Ureter (tissue), 1 donor: ENCODE measurements at regions not wholly inside any gene's neighbourhood (a gene's known extent, or its start where the extent isn't known, plus 50 kb on each side); places are given as distances from the start of the nearest gene placed in this dataset.

Experiments
- DNase-seq: peaks from one replicate; pipeline ENCODE4 v3.0.0-alpha.2; 2020; ENCODE audit warnings: low spot score
- donor health status: DM: yes; HTN: yes; CAD: no.

GRCh38 chr5:145506185-145506850 lies 328.8 kb downstream of the PRELID2 start:
- no peak for DNase-seq

DNA sequence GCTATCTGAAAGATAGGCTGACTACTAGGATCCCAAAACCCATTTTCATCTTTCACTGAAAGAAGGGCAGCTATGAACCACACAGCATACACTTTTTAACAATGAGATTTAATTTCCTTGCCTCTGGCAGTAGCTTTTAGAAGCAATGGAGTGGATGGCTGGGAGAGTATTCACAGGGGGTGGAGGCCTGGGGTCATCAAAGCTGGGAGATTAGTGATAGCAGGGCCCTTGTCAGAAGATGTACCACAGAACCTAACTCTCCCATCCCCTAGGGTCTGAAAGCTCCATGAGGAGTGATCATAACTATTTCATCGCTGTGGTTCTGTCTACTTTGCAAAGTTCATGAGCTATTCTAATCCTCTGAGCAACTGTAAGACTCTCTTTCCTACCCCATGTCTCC lies 332.2 kb downstream of the PRELID2 start:
- no peak for DNase-seq

- no peak for DNase-seq
Measured at GRCh38 chr5:145500710-145501109, 334.4 kb downstream of the PRELID2 start.

- no peak for DNase-seq
Measured at GRCh38 chr5:145499483-145499882, 335.7 kb downstream of the PRELID2 start.

GRCh38 chr5:145497052-145497451 lies 338.1 kb downstream of the PRELID2 start:
- no peak for DNase-seq

DNA sequence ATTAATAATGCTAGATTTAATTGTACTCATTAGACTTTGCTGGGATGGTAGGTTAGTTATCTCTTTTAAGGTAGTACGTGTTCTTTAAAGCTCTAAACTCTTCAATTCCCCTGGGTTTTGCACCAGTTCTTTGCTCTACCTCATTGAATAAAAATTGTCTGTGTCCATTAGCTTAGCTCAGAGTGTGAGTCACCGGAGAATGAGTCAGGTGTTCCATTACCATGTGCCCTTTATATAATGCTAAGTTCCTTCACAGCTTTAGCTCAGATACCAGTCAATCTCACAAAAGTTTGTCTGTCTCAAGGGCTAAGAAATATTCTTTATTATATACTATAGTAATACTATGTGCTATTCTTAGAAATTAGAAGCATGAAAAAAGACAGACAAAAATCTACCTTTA lies 339.4 kb downstream of the PRELID2 start:
- no peak for DNase-seq

DNA sequence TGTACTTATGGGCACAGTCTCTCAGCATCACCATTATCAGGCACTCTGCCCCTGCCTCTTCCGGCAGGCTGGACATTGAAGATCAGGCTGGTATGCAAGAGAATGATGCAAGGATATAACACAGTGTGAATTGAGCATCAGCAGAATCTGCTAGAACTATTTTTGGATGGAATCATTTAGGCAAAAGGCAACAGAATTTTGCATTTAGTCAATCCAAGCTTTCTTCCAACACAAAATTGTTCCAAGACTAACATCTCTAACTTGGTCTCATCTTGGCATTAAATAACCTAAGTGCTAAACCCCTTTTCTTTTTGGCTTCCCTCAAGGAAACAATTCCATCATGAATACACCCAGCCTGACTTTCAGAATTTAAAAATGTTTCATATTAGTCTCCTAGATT lies 339.9 kb downstream of the PRELID2 start:
- no peak for DNase-seq

GRCh38 chr5:145493435-145493834 lies 341.7 kb downstream of the PRELID2 start:
- DNase-seq: no peak

GRCh38 chr5:145489516-145489915 lies 345.6 kb downstream of the PRELID2 start:
- no peak for DNase-seq

- no peak for DNase-seq
Measured at GRCh38 chr5:145484158-145484557, 351.0 kb downstream of the PRELID2 start.

GRCh38 chr5:145483212-145483611 lies 351.9 kb downstream of the PRELID2 start:
- no peak for DNase-seq

- DNase-seq: no peak
Measured at GRCh38 chr5:145479857-145480256, 355.3 kb downstream of the PRELID2 start.

DNA sequence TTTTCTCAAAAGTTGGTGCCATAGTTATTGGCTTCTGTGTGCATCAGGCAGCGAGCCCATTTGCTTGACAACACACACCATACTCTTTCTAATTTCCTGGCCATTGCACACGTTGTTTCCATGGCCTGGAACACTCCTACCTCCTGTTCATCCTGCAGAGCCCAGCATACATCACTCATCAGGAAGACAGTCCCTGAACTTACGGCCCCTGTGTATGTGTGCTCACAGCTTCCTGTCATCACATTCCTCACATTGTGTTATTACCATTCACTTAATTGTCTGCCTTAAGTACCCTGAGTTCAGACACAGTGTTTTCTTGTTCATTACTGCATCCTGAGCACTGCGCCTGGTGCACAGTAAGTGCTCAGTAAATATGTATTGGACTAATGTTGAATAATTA lies 355.9 kb downstream of the PRELID2 start:
- DNase-seq: no peak

GRCh38 chr5:145478651-145479050 lies 356.5 kb downstream of the PRELID2 start:
- DNase-seq: no peak

- DNase-seq: no peak
Measured at GRCh38 chr5:145473042-145473642, 362.0 kb downstream of the PRELID2 start.

DNA sequence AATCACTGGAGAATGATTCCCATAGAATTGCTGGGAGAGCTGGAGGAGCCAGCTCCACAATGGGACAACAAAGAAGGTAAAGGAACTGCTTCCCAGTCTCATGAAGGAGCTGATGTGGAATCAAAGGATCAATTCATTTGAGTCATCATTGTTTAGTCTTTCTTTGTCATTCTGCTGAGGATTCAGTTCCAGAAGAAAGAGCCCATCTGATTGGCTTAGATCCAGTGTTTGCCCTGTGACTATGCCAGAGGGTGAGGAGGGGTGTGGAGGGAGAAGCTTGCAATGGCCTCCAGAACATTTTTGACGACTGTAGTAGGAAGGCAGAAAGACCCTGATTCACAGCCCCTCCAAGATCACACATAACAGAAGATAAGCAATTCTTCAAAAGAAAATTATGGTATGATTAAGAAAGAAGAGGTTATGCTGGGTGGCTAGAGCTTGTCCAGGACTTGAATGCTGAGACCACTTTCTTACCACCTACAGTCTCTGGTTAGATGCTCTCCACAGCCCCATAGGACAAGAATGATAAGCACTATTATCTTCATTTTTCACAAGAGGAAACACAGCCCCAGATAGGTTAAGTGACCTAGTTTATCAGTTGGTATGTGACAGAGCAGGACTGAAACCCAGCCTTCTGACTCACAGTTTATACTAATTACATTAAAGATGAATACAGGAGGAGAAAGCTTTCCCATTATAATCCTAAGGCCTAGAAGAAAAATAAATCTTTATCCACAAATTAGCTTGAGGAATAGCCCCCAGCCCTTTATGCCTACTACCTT lies 363.1 kb downstream of the PRELID2 start:
- DNase-seq: no peak

DNA sequence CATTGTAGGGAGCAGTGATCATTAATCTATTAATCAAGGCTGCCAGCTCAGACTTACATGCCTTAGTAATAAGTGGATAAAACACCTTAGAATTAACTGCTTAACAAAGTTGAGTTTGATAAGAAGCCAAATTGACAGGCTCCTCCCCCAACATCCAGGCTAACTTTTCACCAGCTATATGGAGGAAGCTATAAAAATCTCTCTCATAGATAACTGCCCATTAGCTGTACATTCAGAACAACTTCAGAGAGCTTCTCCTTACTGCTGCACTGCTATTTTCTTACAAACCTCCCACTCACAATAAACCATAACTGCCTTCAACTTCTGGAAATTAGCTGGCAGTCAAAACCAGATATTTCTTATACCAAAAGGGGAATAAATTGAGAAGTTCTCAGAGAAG lies 364.1 kb downstream of the PRELID2 start:
- DNase-seq: no peak

DNA sequence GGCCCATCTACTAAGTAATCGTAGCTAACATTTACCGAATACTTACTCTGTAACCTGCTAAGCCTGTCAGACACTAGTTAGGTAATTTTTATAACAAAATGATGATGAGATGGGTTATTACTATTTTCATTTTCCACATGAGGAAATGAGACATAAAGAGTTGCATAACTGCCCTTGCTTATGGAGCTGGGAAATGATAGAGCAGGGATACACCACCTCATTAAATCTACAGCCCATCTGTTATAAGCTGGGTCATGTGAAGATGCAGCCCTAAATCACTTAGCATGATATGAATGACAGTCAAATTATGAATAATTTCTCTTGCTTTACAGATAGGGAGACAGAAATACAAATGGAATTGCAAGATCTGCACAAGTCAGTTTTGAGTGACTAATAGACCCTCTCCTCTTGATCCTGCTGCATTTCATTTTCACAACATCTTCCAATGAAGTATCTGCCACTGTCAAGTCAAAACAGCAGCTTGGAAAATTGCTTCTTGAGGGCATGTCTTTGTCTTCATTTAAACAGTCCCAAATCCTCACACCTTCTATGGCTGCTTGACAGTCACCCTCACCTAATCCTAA lies 364.7 kb downstream of the PRELID2 start:
- DNase-seq: no peak

DNA sequence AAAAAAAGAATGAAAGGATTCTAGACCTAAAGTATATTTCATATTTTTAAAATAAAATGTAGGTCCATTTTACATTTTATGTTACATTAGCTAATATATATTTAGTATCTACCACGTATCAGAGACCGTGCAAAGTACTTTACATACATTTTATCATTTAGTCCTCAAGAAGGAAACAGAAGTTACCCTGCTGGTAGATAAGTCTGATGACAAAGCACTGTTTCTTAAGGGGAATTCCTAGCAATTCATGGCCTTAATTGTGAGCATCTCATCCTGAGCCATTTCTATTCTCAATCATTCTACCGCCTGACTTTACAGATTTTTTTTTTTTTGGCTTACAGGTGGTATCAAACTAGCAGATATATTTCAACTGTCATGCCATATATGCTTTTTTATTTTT lies 367.7 kb downstream of the PRELID2 start:
- DNase-seq: no peak

DNA sequence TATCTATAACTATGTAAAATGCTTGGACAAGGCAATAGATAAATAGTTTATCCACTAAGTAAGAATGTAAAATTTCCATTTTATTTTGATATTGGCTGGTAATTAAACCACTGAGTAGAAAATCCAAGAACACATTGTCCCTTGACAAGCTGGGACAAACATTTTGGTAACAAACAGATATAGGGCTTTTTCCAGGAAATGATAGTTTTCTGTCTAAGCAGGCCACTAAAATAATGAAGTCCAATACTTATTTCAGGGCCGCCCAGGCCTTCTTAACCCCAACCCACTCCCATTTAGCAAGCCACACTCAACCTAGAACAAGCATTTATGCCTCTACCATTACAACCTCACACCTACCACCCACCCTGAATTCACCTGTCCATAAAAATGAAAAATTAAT lies 368.6 kb downstream of the PRELID2 start:
- DNase-seq: no peak

- no peak for DNase-seq
Measured at GRCh38 chr5:145465474-145466263, 369.5 kb downstream of the PRELID2 start.

DNA sequence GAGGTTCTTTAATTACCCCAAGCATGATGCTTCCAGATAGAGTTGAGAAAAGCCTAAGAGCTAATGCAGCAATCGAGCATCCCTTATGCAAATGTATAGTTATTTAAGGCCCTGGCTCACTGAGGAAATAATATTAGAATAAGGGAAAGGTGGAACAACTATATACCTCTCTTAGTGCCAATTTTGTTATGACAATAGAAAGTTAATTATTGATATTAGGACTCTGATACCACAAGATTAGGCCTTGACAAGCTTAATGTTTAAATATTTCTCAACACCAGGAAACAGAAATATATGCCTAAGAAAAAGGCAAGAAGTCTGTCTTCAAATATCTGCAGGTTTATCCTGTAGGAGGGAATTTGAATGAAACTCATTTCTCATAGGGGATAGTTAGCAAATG lies 371.0 kb downstream of the PRELID2 start:
- DNase-seq: no peak
